ENCODE measurements at regions not wholly inside any gene's neighbourhood (a gene's known extent, or its start where the extent isn't known, plus 50 kb on each side); places are given as distances from the start of the nearest gene placed in this dataset.

GRCh38 chr10:109159351-109159750, 764.0 kb downstream of the XPNPEP1 start:
- Histone ChIP-seq H3K79me2 (no peaks in the 10 kb centered on the region), H3K4me1 (ENCODE audit: insufficient read depth) (no peaks in the 10 kb centered on the region), H3K9me2 (replicated peaks; ENCODE audit: insufficient read depth) (no peaks in the 10 kb centered on the region), H3K36me3 (replicated peaks; ENCODE audit: insufficient read depth, low read depth) (no peaks in the 10 kb centered on the region), H4K20me1 (ENCODE audit: insufficient read depth, poor library complexity, severe bottlenecking) (no peaks in the 10 kb centered on the region), H3K27ac (no peak overlapping the region), H3K9me3 (ENCODE audit: low read depth) (no peaks in the 10 kb centered on the region), H3K27me3 (no peaks in the 10 kb centered on the region), H2AFZ (no peak overlapping the region), H3K4me3 (no peak overlapping the region), H3K4me2 (no peak overlapping the region)
- WGBS (ENCODE audit: low lambda C conversion rate, missing lambda C conversion rate), result 63% methylated on average over 4 of the region's 4 CpGs
- TF ChIP-seq EZH2 (IDR thresholded peaks at IDR 0.05; ENCODE audit: borderline replicate concordance) (no peak), CTCF (IDR thresholded peaks at IDR 0.05; ENCODE audit: poor library complexity) (no peak), EZH2phosphoT487 (IDR thresholded peaks at IDR 0.05; ENCODE audit: low read depth, severe bottlenecking, unreplicated experiment) (no peak)
- DNase-seq (ENCODE audit: low spot score), result no peak

GRCh38 chr10:109156396-109156795, 766.9 kb downstream of the XPNPEP1 start:
- H3K4me2 ChIP-seq, result no peak overlapping the region
- DNase-seq (ENCODE audit: low spot score), result no peak
- no peak overlapping the region for H2AFZ ChIP-seq
- H3K9me3 ChIP-seq (ENCODE audit: low read depth), result no peaks in the 10 kb centered on the region
- no peak overlapping the region for H3K27ac ChIP-seq
- H3K36me3 ChIP-seq (replicated peaks; ENCODE audit: insufficient read depth, low read depth), result no peaks in the 10 kb centered on the region
- no peaks in the 10 kb centered on the region for H3K9me2 ChIP-seq (replicated peaks; ENCODE audit: insufficient read depth)
- no peaks in the 10 kb centered on the region for H3K4me1 ChIP-seq (ENCODE audit: insufficient read depth)
- WGBS (ENCODE audit: low lambda C conversion rate, missing lambda C conversion rate), result 73% methylated on average over 3 of the region's 3 CpGs
- H3K4me3 ChIP-seq, result no peak overlapping the region
- no peaks in the 10 kb centered on the region for H3K27me3 ChIP-seq
- H4K20me1 ChIP-seq (ENCODE audit: insufficient read depth, poor library complexity, severe bottlenecking), result no peaks in the 10 kb centered on the region
- TF ChIP-seq EZH2 (IDR thresholded peaks at IDR 0.05; ENCODE audit: borderline replicate concordance), result no peak
- TF ChIP-seq CTCF (IDR thresholded peaks at IDR 0.05; ENCODE audit: poor library complexity), result no peak
- no peak for TF ChIP-seq EZH2phosphoT487 (IDR thresholded peaks at IDR 0.05; ENCODE audit: low read depth, severe bottlenecking, unreplicated experiment)
- H3K79me2 ChIP-seq, result no peaks in the 10 kb centered on the region

GRCh38 chr10:109149666-109150350, 773.5 kb downstream of the XPNPEP1 start:
- Histone ChIP-seq H3K4me3 (no peak overlapping the region), H3K27me3 (no peaks in the 10 kb centered on the region), H4K20me1 (ENCODE audit: insufficient read depth, poor library complexity, severe bottlenecking) (no peaks in the 10 kb centered on the region), H3K9me3 (ENCODE audit: low read depth) (no peaks in the 10 kb centered on the region), H3K79me2 (no peaks in the 10 kb centered on the region), H3K36me3 (replicated peaks; ENCODE audit: insufficient read depth, low read depth) (no peaks in the 10 kb centered on the region), H3K27ac (no peak overlapping the region), H3K4me2 (no peak overlapping the region), H2AFZ (no peak overlapping the region), H3K4me1 (ENCODE audit: insufficient read depth) (peaks cover 5% of the 10 kb centered on the region), H3K9me2 (replicated peaks; ENCODE audit: insufficient read depth) (no peaks in the 10 kb centered on the region)
- no peak for DNase-seq (ENCODE audit: low spot score)
- TF ChIP-seq EZH2phosphoT487 (IDR thresholded peaks at IDR 0.05; ENCODE audit: low read depth, severe bottlenecking, unreplicated experiment) (no peak), EZH2 (IDR thresholded peaks at IDR 0.05; ENCODE audit: borderline replicate concordance) (no peak), CTCF (IDR thresholded peaks at IDR 0.05; ENCODE audit: poor library complexity) (no peak)
